Putamen (tissue), 1 donor: ENCODE measurements at regions not wholly inside any gene's neighbourhood (a gene's known extent, or its start where the extent isn't known, plus 50 kb on each side); places are given as distances from the start of the nearest gene placed in this dataset.
"Not testable (repeated sequence)": the region's sequence is repeated elsewhere in the genome, so short reads cannot be mapped to it uniquely, and the experiment has no call there.

Experiments
- DNase-seq: peaks from one replicate; pipeline ENCODE4 v3.0.0-alpha.2; 2016; ENCODE audit warnings: low spot score

DNA sequence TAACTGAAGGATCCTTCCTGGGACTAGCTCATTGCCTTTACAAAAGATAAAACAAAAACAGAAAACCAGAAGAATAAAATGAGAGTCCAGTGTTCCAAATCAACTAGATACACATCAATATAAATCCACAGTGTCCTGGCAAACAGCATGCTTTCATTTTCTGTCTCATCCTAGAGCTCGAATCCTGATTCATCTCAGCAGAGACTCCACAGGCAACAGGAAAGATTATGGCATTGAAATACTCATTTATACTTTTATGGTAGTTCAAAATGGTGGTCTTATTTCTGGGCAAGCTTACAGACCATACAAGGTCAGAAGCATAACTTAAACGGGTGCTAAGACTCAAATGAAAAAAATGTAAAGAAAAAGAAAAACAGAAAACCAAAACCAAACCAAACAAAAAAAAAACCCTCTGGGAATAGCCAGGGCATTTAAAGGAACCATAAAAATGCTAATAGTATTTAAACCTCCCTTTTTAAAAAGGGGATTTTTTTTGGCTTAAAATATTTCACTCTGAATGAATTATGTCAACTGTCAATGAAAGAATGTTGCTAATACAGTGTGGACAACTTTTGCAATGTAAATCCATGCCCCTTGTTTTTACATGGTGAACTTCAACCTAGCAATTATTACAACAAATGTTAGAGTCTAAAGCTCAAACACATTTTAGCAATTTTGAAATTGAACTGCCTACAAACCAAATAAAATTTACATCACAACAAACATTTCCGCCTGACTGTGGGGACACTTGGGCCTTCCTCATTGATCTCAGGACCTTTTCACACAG lies 57.9 kb downstream of the GPR101 start:
- DNase-seq = no peak

- DNase-seq = no peak
Observed at GRCh38 chrX:136967966-136968365, 65.8 kb downstream of the GPR101 start.

- DNase-seq = no peak
Observed at GRCh38 chrX:136963973-136964372, 69.8 kb downstream of the GPR101 start.

- DNase-seq = no peak
Observed at GRCh38 chrX:136961594-136962135, 72.1 kb downstream of the GPR101 start.

DNA sequence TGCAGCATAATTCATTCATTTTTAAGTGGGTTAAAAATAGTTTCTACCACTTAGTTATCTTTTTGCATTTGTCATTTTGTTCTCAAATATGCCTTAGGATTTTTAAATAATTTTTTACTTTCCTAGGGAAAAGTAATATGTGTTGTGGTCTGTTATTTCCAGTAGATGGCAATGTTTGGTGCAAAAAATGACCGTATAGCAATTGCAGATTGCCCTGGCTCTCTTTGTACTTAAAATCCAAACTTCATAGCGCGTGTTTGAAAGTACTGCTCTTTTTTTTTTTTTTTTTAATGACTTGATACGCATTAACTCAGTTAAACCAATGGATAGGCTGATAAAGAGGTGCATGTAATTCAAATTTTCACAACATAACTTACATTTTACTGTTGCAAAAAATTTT lies 74.4 kb upstream of the RBMX start:
- no peak for DNase-seq

- DNase-seq = peak; percentile 20
Observed at GRCh38 chrX:136953867-136954787, 73.6 kb upstream of the RBMX start.

DNA sequence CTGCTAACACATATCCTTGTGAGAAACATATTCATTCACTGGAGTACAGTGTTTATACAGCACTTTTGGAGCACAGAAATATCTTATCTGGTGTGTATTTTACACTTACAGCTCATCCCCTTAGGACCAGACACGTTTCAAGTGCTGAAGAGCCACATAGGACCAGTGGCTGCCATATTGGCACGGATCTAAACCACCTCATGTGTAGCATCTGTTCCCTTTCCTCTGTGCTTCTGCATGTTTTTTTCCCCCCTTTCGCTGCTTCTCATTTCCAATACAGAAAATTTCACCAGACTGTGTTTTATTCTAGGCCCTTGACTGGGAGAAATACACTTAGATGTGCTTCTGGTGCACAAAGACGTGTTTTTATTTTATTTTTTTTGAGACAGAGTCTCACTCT lies 69.7 kb upstream of the RBMX start:
- no peak for DNase-seq

DNA sequence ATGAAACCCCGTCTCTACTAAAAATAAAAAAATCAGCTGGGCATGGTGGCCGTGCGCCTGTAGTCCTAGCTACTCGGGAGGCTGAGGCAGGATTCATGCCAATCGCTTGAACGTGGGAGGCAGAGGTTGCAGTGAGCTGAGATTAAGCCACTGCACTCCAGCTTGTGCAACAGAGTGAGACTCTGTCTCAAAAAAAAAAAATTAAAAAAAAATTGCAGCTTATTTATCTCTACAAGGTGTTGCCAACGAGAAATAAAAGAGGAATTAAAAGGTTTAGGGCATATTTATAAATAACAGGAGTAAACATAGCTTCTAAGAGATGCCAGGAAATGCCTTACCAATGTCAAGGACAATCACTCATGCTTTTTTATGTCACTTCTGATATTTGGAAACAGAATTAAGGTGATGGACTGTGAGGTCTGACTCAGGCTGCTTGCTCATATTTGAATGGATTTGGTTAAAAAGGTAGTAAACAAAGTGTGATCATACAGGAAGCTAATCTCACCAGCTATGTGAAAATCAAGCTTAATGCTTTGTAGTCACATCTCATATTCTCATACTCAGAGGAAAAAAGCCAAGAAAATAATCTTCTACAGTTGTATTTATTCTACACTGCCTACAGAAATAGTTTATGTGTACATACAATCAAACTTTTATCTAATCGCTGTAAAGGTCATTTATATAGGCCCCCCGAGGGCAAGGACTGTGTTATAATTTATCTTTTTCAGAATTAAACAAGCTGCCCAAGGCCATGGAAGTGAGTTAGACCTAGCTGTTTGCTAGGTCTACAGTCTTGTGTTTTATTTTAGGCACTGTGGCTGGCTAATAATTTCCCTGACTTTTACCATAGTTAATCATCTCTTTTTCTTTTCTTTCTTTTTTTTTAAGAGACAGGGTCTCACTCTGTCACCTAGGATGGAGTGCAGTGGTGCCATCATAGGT lies 61.1 kb upstream of the RBMX start:
- DNase-seq = no peak

DNA sequence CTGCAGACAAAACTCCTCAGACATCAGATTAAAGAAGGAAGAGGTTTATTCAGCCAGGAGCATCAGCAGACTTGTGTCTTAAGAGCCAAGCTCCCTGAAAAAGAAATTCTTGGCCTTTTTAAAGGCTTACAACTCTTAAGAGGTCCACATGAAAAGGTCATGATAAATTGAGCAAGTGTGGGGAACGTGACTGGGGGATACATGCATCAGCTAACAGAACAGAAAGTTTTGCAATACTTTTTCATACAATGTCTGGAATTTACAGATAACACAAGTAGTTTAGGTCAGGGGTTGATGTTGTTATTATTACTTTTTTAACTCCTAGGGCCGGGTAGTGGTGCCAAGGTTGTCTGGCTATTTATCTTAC lies 55.6 kb upstream of the RBMX start:
- no peak for DNase-seq

- DNase-seq = not testable (repeated sequence)
Observed at GRCh38 chrX:136935533-136936182, 55.1 kb upstream of the RBMX start.

DNA sequence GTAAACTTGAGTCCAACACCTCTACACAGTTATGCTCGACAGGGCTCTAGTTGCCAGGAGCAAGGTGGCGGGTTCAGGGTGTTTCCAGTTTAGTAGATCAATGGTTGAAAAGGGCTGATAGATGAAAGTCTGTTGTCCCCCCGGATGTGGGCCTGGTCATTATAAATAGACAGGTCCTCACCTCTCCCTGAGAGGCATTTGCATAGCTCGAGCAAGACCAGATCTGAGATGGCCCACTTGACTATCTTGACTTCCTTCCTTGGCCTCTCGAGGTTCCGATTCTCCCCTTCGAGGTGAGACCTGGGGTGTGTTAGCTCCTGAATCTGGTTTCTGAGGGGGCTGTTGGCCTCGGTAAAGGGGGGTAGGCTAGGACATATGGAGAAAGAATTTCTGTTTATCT lies 54.1 kb upstream of the RBMX start:
- DNase-seq = not testable (repeated sequence)

GRCh38 chrX:136933611-136934145 lies 53.2 kb upstream of the RBMX start:
- DNase-seq = no peak

DNA sequence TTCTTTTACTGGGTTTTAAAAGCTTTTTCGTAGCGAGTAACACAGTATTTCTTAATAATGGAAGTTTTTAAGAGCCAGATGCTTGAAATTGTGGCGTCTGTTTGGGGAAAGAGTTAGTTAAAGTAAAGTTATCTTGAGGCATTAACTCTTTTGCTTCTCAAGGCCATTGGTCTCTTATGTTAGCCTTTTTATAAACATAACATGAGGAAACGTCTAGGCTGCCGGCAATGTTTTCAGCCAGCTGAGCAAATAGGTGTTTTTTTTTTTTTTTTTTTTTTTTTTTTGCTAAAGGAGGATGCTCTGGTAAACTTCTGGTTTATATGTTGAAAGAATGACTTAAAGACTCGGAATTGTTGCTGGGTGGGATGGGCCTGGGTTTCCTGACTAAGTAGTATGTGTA lies 51.1 kb upstream of the RBMX start:
- DNase-seq = no peak
